ENCODE measurements at regions not wholly inside any gene's neighbourhood (a gene's known extent, or its start where the extent isn't known, plus 50 kb on each side); places are given as distances from the start of the nearest gene placed in this dataset.

DNA sequence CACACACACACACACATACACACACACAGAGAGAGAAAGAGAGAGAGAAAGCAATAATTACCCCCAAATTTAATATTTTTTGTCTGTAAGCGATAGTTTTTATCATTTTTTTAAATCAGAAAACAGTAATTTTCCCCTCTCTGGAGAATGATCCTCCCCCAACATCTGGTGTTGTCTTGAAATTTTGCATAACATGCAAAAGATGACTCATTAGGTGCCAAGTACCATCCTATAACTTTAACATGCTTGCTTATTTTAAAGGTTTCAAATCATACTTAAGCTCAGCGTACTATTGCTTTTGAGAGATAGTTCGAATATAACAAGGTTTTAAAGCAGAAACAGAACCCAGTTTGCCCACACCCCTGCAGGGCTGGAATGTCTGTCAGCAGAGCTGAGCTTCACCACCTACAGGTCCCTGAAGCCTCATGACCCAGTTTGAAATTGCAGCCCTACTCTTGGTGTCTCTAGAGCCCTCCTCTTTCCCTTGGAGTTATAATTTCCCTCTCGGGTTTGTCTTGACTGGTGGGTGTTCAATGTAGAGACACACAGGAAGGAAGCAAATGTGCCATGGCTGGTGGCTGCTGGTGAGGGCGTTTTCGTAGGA, 175.0 kb upstream of the HS3ST1 start:
- intact Hi-C loops (cut with DNase I): no loop called here

DNA sequence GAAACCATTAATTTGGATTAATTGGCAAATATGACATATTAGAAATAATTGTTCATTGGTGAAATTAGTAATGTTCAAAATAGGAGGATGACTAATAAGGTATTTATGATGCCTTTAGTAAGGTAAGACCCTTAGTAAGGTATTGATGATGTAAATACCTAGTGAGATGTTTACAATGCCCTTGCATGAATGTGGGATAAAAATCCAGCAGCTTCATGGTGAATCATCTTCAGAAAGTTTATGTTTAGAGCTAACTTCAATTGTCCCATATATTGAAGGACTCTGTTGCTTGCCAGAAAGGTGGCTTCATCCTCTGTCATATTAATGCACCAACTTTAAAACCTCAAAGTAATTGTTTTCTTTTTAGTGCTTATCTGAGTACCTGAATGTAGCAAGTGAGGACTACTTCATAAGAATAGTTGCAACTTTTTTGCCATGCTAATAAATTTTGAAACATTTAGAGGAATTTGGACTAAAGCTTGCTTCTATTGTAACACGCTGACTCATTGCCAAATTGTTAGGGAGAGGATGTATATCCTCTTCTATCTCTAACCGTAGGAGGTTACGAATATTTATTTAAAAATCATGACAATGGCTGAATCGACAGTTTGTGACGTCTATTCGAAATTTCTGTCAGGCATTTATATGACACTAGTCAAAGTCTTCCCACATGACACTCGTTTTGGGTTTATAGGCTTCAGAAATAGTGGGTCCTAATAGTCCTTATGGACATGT, 174.1 kb upstream of the HS3ST1 start:
- no peak for DNase-seq
- intact Hi-C loops (cut with DNase I): no loop called here

More for the DNA sequence above, 175.0 kb upstream of the HS3ST1 start:
- no peak for DNase-seq

- DNase-seq: no peak
- intact Hi-C loops (cut with DNase I): no loop called here
Observed at GRCh38 chr4:11599064-11599463, 170.4 kb upstream of the HS3ST1 start.

- no peak for DNase-seq
- intact Hi-C loops (cut with DNase I): no loop called here
Observed at GRCh38 chr4:11598591-11598990, 169.9 kb upstream of the HS3ST1 start.

GRCh38 chr4:11597506-11597905, 168.8 kb upstream of the HS3ST1 start:
- no peak for DNase-seq
- intact Hi-C loops (cut with DNase I): no loop called here

DNA sequence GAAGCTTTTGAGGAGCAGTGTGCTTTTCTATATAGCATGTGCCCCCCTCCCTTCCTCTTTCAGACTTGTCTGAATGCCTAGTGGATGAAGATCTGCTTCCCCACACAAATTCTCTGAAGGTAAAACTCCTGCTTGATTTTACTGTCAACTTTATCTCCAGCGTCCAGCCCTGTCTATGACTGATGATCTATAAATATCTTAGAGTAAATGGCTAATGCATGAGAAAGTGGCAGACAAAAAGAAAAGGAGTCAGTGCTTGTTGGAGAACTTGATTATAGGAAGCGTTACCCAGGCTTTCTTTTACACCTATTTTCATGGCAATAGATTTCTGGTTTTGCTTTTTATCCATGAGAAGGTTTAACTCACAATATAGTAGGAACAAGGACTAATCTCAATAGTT, 168.3 kb upstream of the HS3ST1 start:
- no peak for DNase-seq
- intact Hi-C loops (cut with DNase I): no loop called here

- no peak for DNase-seq
- intact Hi-C loops (cut with DNase I): no loop called here
Observed at GRCh38 chr4:11593576-11594116, 165.0 kb upstream of the HS3ST1 start.

- DNase-seq: no peak
- intact Hi-C loops (cut with DNase I): no loop called here
Observed at GRCh38 chr4:11592276-11592675, 163.6 kb upstream of the HS3ST1 start.

DNA sequence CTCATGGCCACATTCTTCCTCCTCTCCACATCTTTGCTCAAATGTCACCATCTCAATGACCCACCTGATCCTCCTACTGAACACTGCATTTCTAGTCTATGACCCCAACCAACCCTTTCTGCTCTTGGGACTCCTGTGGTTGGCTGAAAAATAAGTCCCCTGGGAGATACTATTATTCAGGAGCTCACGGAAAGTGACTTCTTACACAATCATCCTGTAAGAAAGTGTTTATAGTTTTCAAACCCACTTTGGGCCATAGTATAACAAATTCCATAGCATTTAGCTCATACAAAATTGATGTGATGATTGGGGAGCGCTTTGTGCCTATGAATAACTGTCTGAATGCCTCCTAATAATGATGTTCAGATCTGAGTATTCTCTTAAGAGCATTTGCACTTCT, 161.4 kb upstream of the HS3ST1 start:
- intact Hi-C loops (cut with DNase I): no loop called here
- DNase-seq: no peak

- no peak for DNase-seq
- intact Hi-C loops (cut with DNase I): no loop called here
Observed at GRCh38 chr4:11589676-11590075, 161.0 kb upstream of the HS3ST1 start.

GRCh38 chr4:11587797-11588196, 159.1 kb upstream of the HS3ST1 start:
- intact Hi-C loops (cut with DNase I): no loop called here
- DNase-seq: no peak

- no peak for DNase-seq
- intact Hi-C loops (cut with DNase I): no loop called here
Observed at GRCh38 chr4:11585506-11585905, 156.8 kb upstream of the HS3ST1 start.

DNA sequence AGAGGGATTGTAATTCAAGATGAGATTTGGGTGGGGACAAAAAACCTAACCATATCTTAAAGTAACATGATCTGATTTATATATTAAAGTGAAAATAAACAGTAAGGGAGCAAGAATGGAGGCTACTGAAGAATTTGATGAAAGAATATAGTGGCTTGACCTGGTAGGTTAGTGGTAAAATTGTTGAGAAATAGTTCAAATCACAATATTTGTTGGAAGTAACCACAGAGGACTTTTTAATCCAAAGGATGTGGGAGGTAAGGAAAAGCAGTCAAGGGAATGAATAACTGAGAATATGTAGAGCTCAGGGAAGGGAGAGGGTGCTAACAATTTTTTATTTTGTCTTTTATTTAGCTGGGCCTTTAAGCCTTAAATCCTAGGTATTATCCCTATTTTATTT, 139.8 kb upstream of the HS3ST1 start:
- no peak for DNase-seq
- intact Hi-C loops (cut with DNase I): no loop called here

- intact Hi-C loops (cut with DNase I): no loop called here
Observed at GRCh38 chr4:11566444-11567022, 137.8 kb upstream of the HS3ST1 start.

DNA sequence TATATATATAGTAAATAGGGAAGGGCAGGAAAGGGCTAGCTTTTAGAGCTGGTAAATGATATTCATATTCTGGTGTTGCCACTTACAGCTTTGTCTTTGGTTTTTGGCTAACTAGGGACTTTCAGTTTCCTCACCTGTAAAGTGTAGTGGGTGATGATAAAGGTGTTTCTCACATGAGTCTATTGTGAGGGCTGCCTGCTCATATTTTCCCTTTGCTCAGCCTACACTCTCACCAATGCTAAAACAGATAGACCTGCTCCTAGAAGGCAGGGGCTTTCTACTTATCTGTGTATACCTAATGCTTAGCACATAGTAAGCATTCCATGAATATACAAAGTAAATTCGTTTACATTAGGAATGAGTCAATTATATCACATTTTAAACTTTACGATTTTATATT, 137.2 kb upstream of the HS3ST1 start:
- no peak for DNase-seq
- intact Hi-C loops (cut with DNase I): no loop called here

More at GRCh38 chr4:11566444-11567022, 137.8 kb upstream of the HS3ST1 start:
- no peak for DNase-seq

DNA sequence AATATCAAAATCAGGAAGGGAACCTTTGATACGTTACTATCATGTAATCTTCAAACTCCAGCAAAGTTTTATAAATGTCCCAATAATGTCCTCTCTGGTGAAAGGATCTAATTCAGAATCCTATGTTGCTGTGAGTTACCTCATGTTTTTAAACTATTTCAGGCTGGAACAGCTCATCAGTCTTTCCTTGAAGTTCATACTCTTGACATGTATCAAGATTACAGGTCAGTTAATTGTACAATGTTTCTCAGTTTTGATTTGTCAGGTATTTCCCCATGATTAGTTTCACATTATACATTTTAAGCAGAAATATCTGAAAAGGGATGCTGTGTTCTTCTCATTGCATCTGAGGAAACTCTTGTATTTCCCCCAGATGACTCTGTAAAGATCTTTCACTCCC, 136.5 kb upstream of the HS3ST1 start:
- DNase-seq: no peak
- intact Hi-C loops (cut with DNase I): no loop called here

- intact Hi-C loops (cut with DNase I): no loop called here
- DNase-seq: no peak
Observed at GRCh38 chr4:11564021-11564420, 135.3 kb upstream of the HS3ST1 start.

- intact Hi-C loops (cut with DNase I): no loop called here
- no peak for DNase-seq
Observed at GRCh38 chr4:11549525-11549924, 120.8 kb upstream of the HS3ST1 start.

- no peak for DNase-seq
- intact Hi-C loops (cut with DNase I): no loop called here
Observed at GRCh38 chr4:11548597-11549082, 119.9 kb upstream of the HS3ST1 start.

- DNase-seq: no peak
Observed at GRCh38 chr4:11546391-11547175, 117.9 kb upstream of the HS3ST1 start.

GRCh38 chr4:11545651-11546050, 117.0 kb upstream of the HS3ST1 start:
- DNase-seq: no peak
- intact Hi-C loops (cut with DNase I): no loop called here

More at GRCh38 chr4:11546391-11547175, 117.9 kb upstream of the HS3ST1 start:
- intact Hi-C loops (cut with DNase I): no loop called here
